ELR (cell line): ENCODE measurements at regions not wholly inside any gene's neighbourhood (a gene's known extent, or its start where the extent isn't known, plus 50 kb on each side); places are given as distances from the start of the nearest gene placed in this dataset.
"Not testable (repeated sequence)": the region's sequence is repeated elsewhere in the genome, so short reads cannot be mapped to it uniquely, and the experiment has no call there.

Experiments used
- DNase-seq: peaks from one replicate; pipeline ENCODE4 v3.0.0-alpha.2; 2015; ENCODE audit warnings: low read depth

DNA sequence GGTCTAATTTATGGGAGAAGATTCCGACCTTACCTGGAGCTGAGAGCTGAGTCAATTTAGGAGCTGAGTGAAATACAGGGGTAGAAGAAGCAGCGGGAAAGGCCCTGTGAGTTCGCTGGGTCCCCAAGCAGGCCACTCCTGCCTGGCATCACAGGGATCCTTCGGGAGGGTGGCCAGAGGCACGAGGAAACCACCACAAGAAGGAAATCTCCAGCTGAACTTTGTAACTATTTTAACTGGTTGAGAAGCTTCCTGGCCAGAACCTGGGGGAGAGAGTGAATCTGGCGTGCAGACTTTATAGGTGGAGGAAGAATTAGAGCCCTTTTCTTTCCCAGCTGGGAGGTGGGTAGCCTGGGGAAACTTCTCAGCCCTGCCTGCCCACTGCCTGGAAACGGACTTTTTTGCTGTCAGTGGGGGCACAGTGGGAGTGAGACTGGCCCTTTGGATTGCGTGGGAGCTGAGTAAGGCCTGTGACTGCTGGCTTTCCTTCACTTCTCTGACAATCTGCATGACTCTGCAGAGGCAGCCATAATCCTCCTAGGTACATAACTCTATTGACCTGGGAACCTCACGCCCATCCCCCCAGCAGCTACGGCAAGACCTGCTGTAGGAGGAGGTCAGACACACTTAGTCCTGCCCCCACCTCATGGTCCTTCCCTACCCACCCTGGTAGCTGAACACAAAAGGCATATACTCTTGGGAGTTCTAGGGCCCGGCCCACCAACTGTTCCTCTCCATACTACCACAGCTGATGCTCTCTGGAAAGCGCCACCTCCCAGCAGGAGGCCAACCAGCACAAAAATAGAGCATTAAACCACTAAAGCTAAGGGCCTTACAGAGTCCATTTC lies 340.7 kb downstream of the CNTN3 start:
- DNase-seq = no peak

DNA sequence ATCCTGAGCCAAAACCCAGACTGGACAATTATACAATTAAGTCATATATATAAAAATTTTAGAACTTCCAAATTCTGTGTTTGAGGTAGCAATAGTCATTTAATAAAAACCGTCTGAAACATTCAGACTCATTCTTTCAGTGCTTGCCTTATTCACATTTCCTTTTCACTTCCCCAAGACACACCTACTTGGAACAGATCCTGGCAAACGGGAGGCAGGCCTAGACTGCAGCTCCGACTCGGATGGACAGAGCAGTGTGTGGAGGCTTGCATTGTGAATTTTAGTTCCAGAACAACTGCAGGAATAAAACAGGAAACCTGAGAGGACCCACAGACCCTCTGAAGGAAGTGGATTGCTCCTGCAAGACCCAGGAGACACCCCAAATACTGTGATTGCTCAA lies 341.4 kb downstream of the CNTN3 start:
- DNase-seq = no peak

DNA sequence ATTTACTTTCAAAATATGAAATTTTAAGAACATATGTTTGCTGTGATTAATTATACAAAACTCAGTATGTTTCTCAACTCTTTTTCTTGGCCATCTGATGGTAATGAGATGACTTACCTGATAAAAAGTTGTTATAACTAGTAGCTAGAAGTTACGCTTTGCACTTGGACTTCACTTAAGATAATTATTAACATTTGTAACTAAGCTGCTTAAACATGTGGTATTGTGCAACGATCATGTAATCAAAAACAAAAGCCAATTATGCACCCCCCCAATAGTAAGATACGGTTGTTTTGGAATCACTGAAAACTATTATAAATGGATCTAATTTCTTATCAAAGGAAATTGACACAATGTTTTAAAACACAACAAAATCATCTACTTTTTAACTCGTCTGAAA lies 342.9 kb downstream of the CNTN3 start:
- no peak for DNase-seq

DNA sequence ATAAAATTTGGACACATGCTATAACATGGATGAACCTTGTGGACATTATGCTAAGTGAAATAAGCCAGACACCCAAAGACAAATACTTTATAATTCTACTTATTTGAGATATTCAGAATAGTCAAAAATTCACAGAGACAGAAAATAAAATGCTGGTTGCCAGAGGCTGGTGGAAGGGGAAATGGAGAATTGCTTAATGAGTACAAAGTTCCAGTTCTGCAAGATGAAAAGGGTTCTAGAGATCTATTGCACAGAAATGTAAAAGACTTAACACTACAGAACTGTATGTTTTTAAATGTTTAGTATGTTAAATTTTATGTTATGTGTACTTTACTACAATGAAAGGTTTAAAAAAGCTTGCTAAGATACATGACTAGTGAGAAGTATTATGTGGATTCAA lies 344.8 kb downstream of the CNTN3 start:
- no peak for DNase-seq

DNA sequence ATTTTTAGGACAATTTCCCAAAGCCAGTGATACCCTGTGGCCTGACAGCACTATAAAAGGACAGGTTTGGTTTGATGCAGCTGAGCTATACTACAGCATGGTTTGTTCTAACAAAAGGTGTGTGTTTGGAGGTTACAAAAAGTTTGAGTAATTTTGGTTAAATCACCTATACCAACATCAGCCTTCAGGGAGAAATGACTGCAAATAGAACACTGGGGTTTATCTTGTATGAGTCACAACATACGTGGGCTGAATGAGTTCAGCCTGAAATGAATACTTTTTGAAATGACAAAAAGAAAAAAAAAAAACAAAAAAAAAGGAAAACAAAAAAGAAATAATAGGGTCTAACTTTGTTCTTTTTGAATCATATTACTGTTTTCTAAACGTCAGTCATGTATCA lies 345.7 kb downstream of the CNTN3 start:
- no peak for DNase-seq

DNA sequence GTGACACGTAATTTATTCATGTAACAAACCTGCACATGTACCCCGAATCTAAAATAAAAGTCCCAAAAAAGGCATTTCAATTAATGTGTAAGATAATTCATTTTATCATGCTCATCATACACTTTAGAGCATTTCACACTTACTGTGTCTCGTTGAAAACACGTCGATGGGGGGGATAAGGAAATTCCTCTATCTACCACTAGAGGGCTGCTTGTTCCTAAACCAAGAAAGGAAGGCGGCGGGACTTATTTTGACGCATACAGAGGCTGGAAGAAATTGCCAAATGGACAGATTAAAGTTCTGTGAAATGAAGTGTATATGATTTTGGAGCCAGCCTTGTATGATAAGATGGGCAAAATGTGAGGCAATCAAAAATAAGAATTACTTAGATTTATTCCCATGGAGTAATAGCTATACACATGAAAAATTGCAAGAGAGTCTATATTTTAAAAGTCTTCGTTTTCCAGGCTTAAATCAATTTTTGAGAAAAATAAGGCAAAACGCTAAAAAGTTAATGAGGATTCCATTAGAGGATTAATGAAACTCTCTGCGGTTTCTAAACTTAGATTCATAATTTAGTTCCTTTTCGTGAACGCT lies 346.8 kb downstream of the CNTN3 start:
- peak; percentile 54 for DNase-seq

DNA sequence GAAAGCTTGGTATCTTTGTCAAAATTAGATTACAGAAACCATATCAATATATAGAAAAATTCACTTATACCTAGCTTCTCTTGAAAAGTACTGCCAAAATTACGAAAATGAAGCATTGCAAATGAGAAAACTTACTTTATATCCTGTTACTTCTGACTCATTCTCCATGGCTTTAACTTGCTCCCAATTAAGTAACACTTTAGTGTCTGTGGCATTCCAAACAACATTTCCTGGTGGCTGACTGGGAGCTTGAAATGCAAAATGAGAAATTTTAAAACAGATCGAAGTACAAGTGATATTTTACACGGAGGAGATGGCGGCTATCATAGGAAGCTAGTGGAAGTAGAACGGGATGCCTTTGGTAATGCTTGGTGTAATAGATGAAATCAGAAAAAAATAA lies 347.3 kb downstream of the CNTN3 start:
- DNase-seq = no peak

DNA sequence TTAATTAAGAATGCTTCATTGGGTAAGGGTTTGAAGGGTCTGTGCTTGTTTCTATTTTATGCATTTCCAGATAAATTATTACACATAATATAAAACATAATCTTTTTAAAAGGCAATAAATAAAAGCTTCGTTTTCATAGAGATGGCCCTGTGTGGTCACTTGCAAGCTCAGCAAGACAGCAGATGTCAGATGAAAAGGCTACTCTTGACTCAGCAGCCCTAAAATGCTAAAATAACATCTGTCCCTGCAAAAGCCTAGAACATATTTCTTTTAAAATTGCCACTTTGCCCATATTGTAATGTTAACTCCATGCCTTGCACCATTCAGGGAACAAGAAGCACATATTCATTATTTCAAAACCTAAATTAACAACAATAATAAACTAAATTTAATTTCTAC lies 349.4 kb downstream of the CNTN3 start:
- DNase-seq = no peak

DNA sequence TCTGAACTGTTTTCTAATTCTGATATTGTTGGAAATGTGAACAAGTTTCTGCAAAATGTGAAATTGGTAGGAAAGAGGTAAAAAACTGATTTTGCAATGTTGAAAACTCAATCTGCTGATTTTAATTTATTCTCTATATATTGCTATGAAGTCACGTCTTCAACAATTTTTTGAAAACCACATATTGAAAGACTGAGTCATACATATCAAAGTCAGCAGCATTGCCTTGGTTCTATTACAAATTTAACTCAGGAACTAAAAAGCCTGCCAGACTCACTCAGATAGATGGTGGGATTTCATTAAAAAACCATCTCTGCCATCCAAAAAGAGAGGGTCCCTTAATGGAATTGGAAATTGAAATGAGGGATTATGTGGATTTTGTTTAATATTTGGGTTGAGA lies 351.4 kb downstream of the CNTN3 start:
- DNase-seq = no peak

DNA sequence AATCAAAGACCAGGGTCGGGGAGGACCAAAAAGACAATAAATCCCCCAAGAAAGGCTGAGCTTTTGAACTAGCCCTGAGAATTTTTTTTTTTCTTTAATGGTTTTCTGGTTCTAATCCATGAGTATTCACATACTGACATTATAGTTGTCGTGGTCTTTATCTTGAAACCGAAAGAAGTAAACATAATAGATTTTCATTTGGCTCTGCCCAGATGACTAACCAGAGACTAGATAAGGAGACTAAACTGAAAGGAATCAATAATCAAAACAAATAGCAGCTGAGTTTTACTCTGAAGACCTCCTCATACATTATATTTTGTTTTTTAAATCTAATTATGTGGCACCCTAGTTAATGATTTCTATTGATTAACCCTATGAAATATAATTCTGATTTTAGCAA lies 381.4 kb downstream of the CNTN3 start:
- no peak for DNase-seq

DNA sequence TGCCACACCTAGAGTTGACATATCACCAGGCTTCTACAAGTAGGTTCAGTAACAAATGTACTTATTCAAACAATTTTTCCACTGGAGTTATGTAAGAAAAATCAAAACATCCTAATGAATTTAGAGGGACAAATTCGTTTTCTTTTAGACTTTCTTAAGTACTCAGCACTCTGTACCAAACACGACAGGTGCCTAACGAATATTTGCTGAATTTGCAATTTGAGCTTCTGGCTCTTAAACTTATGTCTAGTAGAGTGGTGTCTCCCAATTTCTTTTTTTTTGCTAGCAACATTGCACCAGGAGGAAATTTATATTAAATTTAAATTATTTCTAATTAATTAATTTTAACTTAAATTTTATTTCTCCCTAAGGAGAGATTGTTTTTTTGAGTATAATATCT lies 397.0 kb downstream of the CNTN3 start:
- no peak for DNase-seq

DNA sequence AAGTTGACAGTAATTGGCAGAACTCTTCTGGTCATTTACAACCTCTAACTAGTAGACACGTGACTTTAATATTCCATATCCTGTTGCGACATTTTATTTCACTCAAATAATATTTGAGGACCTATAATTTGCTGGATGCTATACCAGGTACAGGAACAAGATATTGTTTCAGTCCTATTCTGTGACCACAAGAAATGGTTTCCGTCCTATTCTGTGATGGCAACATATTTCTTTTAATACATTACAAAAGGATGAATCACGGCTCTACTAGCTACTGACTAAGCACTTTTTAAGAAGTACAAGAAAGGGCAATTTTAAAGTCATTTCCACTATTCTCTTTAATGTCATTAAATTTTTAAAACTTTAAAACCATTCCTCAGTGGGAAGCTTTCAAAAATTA lies 400.2 kb downstream of the CNTN3 start:
- DNase-seq = no peak

DNA sequence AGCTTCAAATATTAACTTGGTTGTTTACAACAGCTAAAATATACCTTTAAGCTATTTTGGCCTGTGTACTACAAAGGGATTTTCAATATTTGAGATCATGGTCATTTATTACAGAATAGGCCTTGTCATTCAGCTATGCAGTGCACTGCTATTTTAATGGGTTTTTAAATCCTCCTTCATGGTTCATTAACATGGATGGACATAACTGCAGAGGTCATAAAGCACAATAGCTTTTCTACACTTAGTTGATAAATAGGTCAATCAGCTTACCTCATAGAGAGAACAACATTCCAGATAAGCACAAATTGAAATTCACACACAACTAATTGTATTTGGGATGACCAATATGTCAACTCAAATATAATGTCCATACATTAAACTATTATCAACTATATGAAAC lies 403.7 kb downstream of the CNTN3 start:
- no peak for DNase-seq

DNA sequence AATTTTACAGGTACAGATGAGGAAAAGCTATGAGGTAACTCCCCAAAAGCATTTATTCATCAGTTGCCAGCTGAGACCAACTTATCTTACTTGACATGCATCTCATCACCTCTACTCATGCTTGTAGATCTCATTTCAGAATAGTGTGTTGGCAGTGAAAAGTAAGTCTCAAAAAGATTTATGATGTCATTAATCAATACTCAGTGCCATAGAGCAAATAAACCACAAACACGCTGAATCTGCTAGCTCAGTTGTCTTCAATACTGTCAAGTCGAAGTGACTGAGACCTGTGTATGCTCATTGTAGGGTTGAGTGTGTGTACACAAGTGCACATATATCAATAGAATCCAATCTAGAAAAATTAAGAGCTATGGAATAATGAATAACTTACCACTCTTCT lies 413.5 kb downstream of the CNTN3 start:
- DNase-seq = no peak

DNA sequence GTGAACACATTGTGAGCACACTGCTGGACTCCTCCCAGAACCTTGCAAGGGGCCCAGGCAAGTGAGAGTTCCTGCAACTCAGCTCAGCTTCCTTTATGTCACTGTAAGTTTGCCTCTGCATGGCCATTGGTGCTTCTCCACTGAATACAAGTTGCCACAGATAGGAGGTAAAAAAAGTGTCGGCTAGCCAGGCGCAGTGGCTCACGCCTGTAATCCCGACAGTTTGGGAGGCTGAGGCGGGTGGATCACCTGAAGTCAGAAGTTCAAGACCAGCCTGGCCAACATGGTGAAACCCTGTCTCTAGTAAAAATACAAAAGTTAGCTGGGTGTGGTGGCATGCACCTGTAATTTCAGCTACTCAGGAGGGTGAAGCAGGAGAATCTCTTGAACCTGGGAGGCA lies 435.8 kb downstream of the CNTN3 start:
- not testable (repeated sequence) for DNase-seq

DNA sequence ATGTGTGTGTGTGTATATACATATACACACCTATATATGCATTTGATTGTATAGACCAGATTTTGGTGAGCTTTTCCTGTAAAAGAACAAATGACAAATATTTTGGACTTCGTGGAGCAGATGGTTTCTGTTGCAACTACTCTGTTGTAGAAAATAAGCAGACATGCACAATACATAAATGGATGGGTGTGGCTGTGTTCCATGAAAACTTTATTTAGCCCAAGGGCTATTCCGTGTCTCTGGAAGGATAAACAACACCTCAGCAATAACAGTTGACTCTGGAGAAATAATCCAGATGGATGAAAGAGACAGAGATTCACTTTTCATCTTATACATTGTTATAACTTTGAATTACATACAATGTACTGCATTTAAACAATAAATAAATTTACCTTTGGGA lies 441.4 kb downstream of the CNTN3 start:
- no peak for DNase-seq

DNA sequence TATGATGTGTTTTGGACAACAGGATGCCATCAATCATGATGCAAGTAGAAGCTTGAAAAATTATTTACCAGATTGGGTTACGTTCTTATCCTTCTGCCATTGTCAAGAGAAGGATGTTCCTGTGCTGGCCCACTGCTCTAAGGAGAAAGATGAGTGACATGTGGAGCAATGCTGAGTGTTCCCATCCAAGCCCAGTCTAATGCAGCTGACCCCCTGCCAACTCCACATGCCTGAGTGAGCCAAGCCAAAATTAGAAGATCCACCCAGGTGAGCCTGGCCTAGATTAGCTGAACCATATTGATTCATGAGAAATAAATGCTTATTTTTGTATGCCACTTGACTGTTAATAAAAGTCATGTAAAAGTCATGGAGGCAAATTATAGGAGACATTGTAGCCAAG lies 446.5 kb downstream of the CNTN3 start:
- DNase-seq = no peak

DNA sequence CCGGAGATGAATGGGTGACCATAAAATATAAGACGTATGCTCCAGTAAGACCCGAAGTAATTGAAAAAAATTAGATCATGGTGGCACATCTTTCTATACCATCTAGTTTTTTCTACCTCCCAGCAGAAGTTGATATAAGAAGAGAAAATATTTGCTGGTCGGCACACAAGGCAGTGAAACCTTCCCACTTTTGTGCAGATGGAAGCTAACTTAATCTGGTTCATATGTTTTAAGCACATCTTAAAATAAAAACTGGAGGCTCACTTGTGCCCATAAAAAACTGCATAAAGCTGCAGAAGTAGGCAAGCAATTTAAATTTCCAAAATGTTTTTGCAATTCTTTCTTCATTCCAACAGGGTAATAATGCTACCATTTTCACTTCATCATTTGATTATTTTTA lies 449.2 kb downstream of the CNTN3 start:
- no peak for DNase-seq

DNA sequence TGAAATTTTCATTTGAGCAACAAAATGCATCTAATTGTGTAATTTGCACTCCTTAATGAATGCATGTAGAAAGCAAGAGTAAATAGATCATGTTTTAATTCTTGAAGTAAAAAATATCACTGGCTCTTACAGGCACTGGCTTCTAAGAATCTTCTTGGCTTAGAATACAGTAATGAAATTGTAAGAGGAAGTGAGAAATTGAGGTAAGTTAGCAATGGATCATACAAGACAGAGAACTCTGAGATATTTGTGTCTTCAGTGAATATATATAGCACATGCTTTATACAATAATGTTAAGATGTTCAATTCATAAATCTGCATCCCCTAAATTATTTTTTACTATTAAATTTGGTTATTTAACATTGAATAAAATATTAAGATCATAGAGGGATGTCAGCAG lies 465.0 kb downstream of the CNTN3 start:
- no peak for DNase-seq

DNA sequence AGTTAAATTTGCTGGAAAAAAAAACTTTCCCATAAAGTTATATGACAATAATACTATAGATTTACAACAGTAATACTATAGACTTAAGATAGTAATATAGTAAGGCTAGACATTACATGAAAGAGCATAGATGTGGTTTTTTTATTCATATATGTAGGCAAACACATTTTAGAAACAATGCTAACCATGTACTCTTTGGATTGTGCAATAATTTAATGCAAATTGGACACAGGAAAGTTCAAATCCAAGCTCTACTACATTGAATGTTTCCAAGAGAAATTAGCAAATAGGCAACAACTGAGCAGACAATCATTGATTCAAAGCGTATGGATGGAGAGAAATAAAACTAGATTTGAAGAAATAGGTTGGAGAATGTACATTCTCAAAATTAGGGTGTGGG lies 469.2 kb downstream of the CNTN3 start:
- no peak for DNase-seq

DNA sequence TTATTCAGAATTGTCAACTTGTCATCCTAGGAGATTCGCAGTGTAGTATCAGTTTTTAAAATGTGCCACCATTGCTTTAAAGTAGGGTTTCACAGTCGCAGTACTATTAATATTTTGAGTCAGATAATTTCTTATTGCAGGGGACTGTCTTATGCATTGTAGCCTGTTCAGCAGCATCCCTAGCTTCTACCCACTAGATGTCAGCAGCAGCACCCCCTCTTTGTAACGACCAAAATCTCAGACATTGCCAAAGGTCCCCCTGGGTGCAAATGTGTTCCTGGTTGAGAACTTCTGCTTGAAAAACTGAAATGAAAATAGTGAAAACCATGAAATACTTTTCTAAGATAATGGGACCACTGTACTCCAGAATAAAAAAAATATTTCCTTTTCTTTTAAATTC lies 474.8 kb downstream of the CNTN3 start:
- no peak for DNase-seq

DNA sequence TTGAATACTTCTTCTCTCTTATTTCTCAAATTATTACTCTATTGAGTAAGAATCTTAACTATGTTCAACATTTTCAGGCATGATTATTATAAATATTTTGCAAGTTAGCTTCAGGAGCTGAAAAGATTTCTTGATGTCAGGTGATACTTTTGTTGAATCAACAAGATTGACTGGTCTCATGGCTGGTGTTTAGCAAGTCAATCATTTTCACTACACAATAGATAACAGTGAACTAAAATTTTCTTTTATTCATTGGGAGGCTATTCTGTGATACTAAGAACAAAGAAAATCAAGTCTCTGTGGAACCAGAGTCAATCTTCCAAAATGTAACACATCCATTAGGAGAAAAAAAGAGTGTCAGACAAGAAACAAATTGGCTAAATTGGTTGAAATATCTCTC lies 476.7 kb downstream of the CNTN3 start:
- no peak for DNase-seq

DNA sequence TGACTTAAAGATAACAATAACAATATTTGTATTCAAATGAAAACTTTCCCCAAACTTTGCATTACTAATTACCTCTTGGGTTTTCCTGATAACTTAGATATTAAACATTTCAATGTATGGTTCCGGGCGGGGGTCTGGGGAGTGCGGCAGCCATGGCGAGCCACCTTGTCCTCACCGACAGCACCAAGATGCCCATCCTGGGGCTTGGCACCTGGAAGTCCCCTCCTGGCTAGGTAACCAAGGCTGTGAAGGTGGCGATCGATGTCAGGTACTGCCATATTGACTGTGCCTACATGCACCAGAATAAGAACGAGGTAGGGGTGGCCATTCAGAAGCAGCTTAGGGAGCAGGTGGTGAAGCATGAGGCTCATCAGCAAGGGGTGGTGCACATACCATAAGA lies 478.7 kb downstream of the CNTN3 start:
- no peak for DNase-seq

DNA sequence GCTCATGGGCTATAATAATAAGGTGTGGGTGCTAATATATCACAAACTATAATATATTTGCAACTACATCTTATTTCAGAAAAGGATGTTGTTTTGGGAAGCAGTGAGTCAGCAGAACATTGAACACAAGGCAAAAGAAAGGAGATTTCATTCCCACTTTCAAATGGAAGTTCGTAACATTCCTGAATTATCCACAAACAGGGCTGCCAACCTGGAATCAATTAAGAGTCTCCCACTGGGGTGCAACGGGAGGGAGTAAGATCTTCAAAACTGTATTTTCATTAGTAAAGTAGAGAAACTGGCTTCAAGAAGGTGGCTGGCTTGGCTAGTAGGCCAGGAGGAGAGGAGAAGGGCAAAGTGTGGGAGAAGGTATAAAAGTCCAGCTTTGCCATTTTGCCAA lies 479.6 kb downstream of the CNTN3 start:
- no peak for DNase-seq
